ENCODE measurements at regions not wholly inside any gene's neighbourhood (a gene's known extent, or its start where the extent isn't known, plus 50 kb on each side); places are given as distances from the start of the nearest gene placed in this dataset.

GRCh38 chr4:18803781-18804180, 782.2 kb upstream of the LCORL start:
- FAIRE-seq (no peak), DNase-seq (no peak)
- intact Hi-C loops (cut with DNase I), result no loop called here
- Histone ChIP-seq H3K9ac (ENCODE audit: low read length in 3 of 3) (no peak overlapping the region), H3K4me1 (ENCODE audit: control insufficient read depth in 2 of 3, insufficient read depth in 2 of 3, low read depth in 1 of 3, low read length in 3 of 3) (no peaks in the 10 kb centered on the region), H3K27ac (ENCODE audit: low read depth in 2 of 2, low read length in 2 of 2) (no peak overlapping the region), H3K36me3 (ENCODE audit: control insufficient read depth in 2 of 3, insufficient read depth in 3 of 3, low read length in 3 of 3) (no peaks in the 10 kb centered on the region), H3K27me3 (ENCODE audit: control insufficient read depth, insufficient read depth, low read length) (no peaks in the 10 kb centered on the region), H3K4me3 (ENCODE audit: low read length in 3 of 3) (no peak overlapping the region), H3K9me3 (ENCODE audit: control insufficient read depth in 2 of 3, insufficient read depth in 1 of 3, low read length in 3 of 3) (no peaks in the 10 kb centered on the region)
- TF ChIP-seq CTCF (IDR thresholded peaks at IDR 0.05; ENCODE audit: borderline replicate concordance, extremely low read depth, insufficient read depth), result no peak

- Histone ChIP-seq H3K36me3 (ENCODE audit: control insufficient read depth in 2 of 3, insufficient read depth in 3 of 3, low read length in 3 of 3) (no peaks in the 10 kb centered on the region), H3K9ac (ENCODE audit: low read length in 3 of 3) (no peak overlapping the region), H3K9me3 (ENCODE audit: control insufficient read depth in 2 of 3, insufficient read depth in 1 of 3, low read length in 3 of 3) (no peaks in the 10 kb centered on the region), H3K4me3 (ENCODE audit: low read length in 3 of 3) (no peak overlapping the region), H3K27ac (ENCODE audit: low read depth in 2 of 2, low read length in 2 of 2) (no peak overlapping the region), H3K4me1 (ENCODE audit: control insufficient read depth in 2 of 3, insufficient read depth in 2 of 3, low read depth in 1 of 3, low read length in 3 of 3) (no peaks in the 10 kb centered on the region), H3K27me3 (ENCODE audit: control insufficient read depth, insufficient read depth, low read length) (no peaks in the 10 kb centered on the region)
- intact Hi-C loops (cut with DNase I), result no loop called here
- TF ChIP-seq CTCF (IDR thresholded peaks at IDR 0.05; ENCODE audit: borderline replicate concordance, extremely low read depth, insufficient read depth), result no peak
- FAIRE-seq, result no peak
- DNase-seq, result no peak
Observed at GRCh38 chr4:18798123-18798522, 776.6 kb upstream of the LCORL start.

- no peak overlapping the region for H3K27ac ChIP-seq (ENCODE audit: low read depth in 2 of 2, low read length in 2 of 2)
- H3K9ac ChIP-seq (ENCODE audit: low read length in 3 of 3), result no peak overlapping the region
- intact Hi-C loops (cut with DNase I), result no loop called here
- H3K4me1 ChIP-seq (ENCODE audit: control insufficient read depth in 2 of 3, insufficient read depth in 2 of 3, low read depth in 1 of 3, low read length in 3 of 3), result no peaks in the 10 kb centered on the region
- DNase-seq, result no peak
- H3K27me3 ChIP-seq (ENCODE audit: control insufficient read depth, insufficient read depth, low read length), result no peaks in the 10 kb centered on the region
- no peaks in the 10 kb centered on the region for H3K36me3 ChIP-seq (ENCODE audit: control insufficient read depth in 2 of 3, insufficient read depth in 3 of 3, low read length in 3 of 3)
- FAIRE-seq, result no peak
- TF ChIP-seq CTCF (IDR thresholded peaks at IDR 0.05; ENCODE audit: borderline replicate concordance, extremely low read depth, insufficient read depth), result no peak
- H3K9me3 ChIP-seq (ENCODE audit: control insufficient read depth in 2 of 3, insufficient read depth in 1 of 3, low read length in 3 of 3), result no peaks in the 10 kb centered on the region
- no peak overlapping the region for H3K4me3 ChIP-seq (ENCODE audit: low read length in 3 of 3)
Observed at GRCh38 chr4:18795794-18796193, 774.2 kb upstream of the LCORL start.

- Histone ChIP-seq H3K9me3 (ENCODE audit: control insufficient read depth in 2 of 3, insufficient read depth in 1 of 3, low read length in 3 of 3) (no peaks in the 10 kb centered on the region), H3K9ac (ENCODE audit: low read length in 3 of 3) (no peak overlapping the region), H3K4me1 (ENCODE audit: control insufficient read depth in 2 of 3, insufficient read depth in 2 of 3, low read depth in 1 of 3, low read length in 3 of 3) (no peaks in the 10 kb centered on the region), H3K27me3 (ENCODE audit: control insufficient read depth, insufficient read depth, low read length) (no peaks in the 10 kb centered on the region), H3K27ac (ENCODE audit: low read depth in 2 of 2, low read length in 2 of 2) (no peak overlapping the region), H3K4me3 (ENCODE audit: low read length in 3 of 3) (no peak overlapping the region), H3K36me3 (ENCODE audit: control insufficient read depth in 2 of 3, insufficient read depth in 3 of 3, low read length in 3 of 3) (no peaks in the 10 kb centered on the region)
- DNase-seq, result no peak
- no peak for TF ChIP-seq CTCF (IDR thresholded peaks at IDR 0.05; ENCODE audit: borderline replicate concordance, extremely low read depth, insufficient read depth)
- intact Hi-C loops (cut with DNase I), result no loop called here
- FAIRE-seq, result peak; percentile 93
Observed at GRCh38 chr4:18777190-18777930, 755.8 kb upstream of the LCORL start.

Measured in kidney (tissue), 13 donors.